Activated T-helper 2 cell treated with anti-CD3 and anti-CD28 coated beads, Interferon-gamma antibody, Interleukin-2, Interleukin-4, amounts not matched to agents 10 μg/mL and 5 μg/mL and 100 μg/mL, durations not matched to agents 14 hours and 24 hours and 36 hours (primary cell): ENCODE measurements at regions not wholly inside any gene's neighbourhood (a gene's known extent, or its start where the extent isn't known, plus 50 kb on each side); places are given as distances from the start of the nearest gene placed in this dataset.

Source experiments
- DNase-seq: peaks from one replicate; pipeline ENCODE4 v3.0.0; 2021; ENCODE audit warnings: low spot score
- H3K27ac Mint-ChIP-seq: one replicate; pipeline ENCODE4 v1.8.0; 2021; ENCODE audit warnings: mixed read lengths
- H3K27me3 Mint-ChIP-seq: one replicate; pipeline ENCODE4 v1.8.0; 2021; ENCODE audit warnings: low read depth, mixed read lengths
- H3K36me3 Mint-ChIP-seq: one replicate; pipeline ENCODE4 v1.8.0; 2021; ENCODE audit warnings: low read depth, mixed read lengths
- H3K4me1 Mint-ChIP-seq: one replicate; pipeline ENCODE4 v1.8.0; 2021; ENCODE audit warnings: low read depth, mixed read lengths
- H3K4me3 Mint-ChIP-seq: one replicate; pipeline ENCODE4 v1.8.0; 2021; ENCODE audit warnings: low read depth, mild to moderate bottlenecking, moderate library complexity, mixed read lengths
- H3K9me3 Mint-ChIP-seq: one replicate; pipeline ENCODE4 v1.8.0; 2021; ENCODE audit warnings: mixed read lengths
- intact Hi-C: fragments of 100-400 bp; cut with micrococcal nuclease; formaldehyde crosslinking; loops from one replicate; pipeline ENCODE4 v1.15.1; 2023

DNA sequence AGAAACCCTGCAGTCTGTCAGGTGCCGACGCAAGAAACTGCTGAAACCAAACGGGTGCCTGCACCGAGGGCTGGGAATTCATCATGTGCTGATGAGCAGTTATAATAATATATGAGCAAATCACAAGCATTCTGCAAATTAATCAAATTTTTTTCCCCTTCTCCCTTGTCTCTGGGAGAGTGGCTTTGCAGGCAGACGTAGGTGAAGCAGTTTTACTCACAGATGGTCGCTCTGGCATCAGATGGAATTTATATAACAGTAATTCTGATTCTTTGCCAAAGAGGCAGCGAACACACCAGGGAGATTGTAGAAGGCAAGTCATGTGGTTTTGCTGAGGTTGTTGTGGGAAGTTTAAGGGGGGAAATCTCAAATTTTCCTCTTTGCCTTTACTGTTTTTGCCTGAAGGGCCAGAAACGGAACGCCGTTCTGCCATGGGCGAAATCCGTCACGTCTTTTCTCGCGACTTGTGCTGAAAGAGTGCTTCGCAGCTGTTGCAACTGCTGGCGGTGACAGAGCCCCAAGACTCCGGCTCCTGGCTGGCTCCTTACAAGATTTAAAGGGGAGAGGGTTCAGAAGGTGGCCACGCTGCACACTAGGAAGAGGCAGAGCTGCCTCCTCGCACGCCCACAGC lies 320.1 kb downstream of the ZNF536 start:
- DNase-seq, result no peak
- intact Hi-C loops, result no loop called here
- peaks cover 42% of the 10 kb centered on the region for H3K27me3 Mint-ChIP-seq
- no peak overlapping the region for H3K27ac Mint-ChIP-seq
- no peaks in the 10 kb centered on the region for H3K4me1 Mint-ChIP-seq
- H3K4me3 Mint-ChIP-seq, result no peak overlapping the region
- H3K9me3 Mint-ChIP-seq, result no peaks in the 10 kb centered on the region
- H3K36me3 Mint-ChIP-seq, result no peaks in the 10 kb centered on the region

DNA sequence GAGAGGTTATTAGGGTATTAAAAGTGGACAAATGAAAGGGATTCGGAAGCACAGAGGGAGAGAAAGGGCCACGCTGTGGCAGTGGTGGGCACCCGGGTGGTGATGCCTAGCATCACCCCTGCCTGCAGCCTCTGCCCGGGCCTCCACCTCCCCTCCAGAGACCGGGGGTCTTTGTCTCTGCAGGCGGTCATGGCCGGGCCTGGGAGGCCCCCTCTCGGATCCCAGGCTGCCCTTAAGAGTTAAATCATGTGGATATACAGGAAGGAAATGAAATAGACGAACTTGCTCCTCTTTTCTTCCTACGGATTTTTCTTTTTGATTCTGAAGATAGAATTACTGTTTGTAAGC lies 319.6 kb downstream of the ZNF536 start:
- no peaks in the 10 kb centered on the region for H3K36me3 Mint-ChIP-seq
- intact Hi-C loops, result no loop called here

DNA sequence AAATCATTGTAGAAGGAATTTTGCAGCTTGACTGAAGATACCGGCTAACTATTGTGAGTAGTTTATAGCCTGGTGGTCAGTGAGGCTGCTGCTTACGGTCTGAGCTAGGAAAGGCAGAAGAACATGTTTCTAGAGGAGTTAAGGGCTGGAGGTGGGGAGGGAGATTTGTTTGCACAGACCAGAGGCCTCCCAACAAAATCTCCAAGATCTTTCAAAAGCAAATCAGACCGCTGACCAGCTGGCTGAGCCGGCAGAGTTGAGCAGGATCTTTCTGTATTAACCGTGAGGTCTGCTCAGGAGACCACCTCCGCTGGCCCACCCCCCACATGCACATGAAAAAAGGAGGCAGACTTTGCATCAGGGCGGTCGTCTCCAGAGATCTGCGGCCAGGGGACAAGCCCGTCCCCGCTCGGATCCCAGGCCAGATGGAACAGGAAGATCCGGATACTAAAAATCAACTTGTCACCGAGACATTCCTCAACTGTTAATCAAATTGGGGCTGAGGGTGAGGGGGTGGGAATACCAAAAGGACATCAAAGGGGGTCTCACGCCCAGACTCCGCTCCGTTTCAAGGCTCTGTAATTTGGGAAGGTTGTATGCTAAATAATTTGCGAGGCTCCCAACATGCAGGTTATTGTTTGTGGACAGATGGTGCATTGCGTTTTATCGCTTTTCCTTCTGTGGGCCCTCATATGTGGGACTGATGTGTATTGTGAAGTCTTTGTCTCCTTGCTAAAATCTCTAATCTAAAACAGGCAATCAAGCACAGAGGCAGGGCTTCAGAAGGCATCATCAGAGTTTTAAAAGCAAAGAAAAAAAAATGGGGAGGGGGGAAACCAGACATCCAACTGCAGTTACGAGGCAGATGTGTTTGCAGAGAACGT lies 319.0 kb downstream of the ZNF536 start:
- Mint-ChIP-seq H3K27ac (no peak overlapping the region), H3K4me1 (no peaks in the 10 kb centered on the region), H3K9me3 (no peaks in the 10 kb centered on the region), H3K27me3 (peaks cover 49% of the 10 kb centered on the region), H3K36me3 (no peaks in the 10 kb centered on the region), H3K4me3 (no peak overlapping the region)
- intact Hi-C loops, result no loop called here
- no peak for DNase-seq

More for the DNA sequence above, 319.6 kb downstream of the ZNF536 start:
- Mint-ChIP-seq H3K9me3 (no peaks in the 10 kb centered on the region), H3K4me1 (no peaks in the 10 kb centered on the region), H3K27ac (no peak overlapping the region), H3K4me3 (no peak overlapping the region), H3K27me3 (peaks cover 45% of the 10 kb centered on the region)
- no peak for DNase-seq

DNA sequence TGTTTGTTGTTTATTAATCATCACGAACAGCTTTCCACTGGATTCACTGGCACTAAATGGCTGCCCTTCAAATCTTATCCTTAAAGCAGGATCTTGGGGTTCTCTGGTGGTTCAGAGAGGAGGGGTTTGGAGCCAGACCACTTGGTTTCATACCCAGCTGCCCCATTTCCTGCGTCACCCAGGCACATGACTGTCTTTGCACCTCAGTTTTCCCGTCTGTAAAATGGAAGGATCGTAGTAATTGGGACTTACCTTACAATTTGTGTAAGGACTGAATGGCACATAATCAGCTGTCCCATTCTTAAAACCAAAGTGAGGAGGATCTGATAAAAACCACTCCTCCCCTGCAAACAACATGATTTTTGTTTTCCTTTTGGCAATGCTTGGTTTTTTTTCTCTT lies 318.3 kb downstream of the ZNF536 start:
- Mint-ChIP-seq H3K4me3 (no peak overlapping the region), H3K4me1 (no peaks in the 10 kb centered on the region), H3K27ac (no peak overlapping the region), H3K27me3 (peaks cover 49% of the 10 kb centered on the region), H3K9me3 (no peaks in the 10 kb centered on the region), H3K36me3 (no peaks in the 10 kb centered on the region)
- DNase-seq, result no peak
- intact Hi-C loops, result no loop called here

DNA sequence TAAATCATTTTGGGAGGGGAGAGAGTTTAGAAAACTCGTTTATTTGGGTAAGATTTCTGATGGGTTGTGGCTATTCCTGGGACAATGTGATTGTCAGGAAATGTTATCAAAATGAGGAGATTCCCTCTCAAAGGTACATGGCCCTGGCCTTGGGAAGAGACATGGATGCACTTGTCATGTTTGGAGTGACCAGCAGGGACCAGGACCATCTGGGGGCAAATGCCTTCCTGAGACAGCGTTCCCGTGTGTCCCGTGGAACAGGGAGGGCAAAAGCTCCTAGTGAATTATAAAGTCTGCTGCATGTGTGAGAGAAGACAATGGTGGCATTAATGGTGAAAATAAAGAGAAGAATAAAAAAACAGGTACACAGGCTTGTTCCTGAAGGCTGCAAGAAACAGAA lies 317.3 kb downstream of the ZNF536 start:
- H3K4me1 Mint-ChIP-seq, result no peaks in the 10 kb centered on the region

DNA sequence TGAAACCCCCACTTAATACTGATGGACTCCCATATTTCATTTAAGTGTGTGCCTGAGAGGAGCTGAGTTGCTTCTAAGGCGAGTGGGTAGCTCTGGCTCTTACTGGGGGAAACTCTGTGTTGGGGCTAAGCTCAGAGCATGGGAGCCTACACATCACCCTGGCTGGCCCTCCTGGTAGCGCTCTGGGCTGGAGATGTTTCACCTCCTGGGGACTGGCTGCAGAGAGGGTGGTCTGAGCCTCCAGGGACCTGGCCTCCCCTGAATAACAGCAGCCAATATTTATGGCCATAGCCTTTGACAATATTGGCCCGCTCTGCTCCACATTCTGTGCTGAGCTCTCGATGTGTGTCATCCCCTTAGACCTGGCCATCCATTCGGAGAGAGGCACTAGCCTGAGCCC lies 316.5 kb downstream of the ZNF536 start:
- intact Hi-C loops, result no loop called here
- H3K27me3 Mint-ChIP-seq, result peaks cover 47% of the 10 kb centered on the region
- H3K4me1 Mint-ChIP-seq, result no peaks in the 10 kb centered on the region
- H3K36me3 Mint-ChIP-seq, result no peaks in the 10 kb centered on the region
- H3K4me3 Mint-ChIP-seq, result no peak overlapping the region
- no peak overlapping the region for H3K27ac Mint-ChIP-seq
- no peak for DNase-seq
- H3K9me3 Mint-ChIP-seq, result no peaks in the 10 kb centered on the region

More for the DNA sequence above, 317.3 kb downstream of the ZNF536 start:
- intact Hi-C loops, result no loop called here
- H3K27me3 Mint-ChIP-seq, result peaks cover 46% of the 10 kb centered on the region
- H3K4me3 Mint-ChIP-seq, result no peak overlapping the region
- H3K9me3 Mint-ChIP-seq, result no peaks in the 10 kb centered on the region
- no peak overlapping the region for H3K27ac Mint-ChIP-seq
- H3K36me3 Mint-ChIP-seq, result no peaks in the 10 kb centered on the region
- DNase-seq, result no peak

DNA sequence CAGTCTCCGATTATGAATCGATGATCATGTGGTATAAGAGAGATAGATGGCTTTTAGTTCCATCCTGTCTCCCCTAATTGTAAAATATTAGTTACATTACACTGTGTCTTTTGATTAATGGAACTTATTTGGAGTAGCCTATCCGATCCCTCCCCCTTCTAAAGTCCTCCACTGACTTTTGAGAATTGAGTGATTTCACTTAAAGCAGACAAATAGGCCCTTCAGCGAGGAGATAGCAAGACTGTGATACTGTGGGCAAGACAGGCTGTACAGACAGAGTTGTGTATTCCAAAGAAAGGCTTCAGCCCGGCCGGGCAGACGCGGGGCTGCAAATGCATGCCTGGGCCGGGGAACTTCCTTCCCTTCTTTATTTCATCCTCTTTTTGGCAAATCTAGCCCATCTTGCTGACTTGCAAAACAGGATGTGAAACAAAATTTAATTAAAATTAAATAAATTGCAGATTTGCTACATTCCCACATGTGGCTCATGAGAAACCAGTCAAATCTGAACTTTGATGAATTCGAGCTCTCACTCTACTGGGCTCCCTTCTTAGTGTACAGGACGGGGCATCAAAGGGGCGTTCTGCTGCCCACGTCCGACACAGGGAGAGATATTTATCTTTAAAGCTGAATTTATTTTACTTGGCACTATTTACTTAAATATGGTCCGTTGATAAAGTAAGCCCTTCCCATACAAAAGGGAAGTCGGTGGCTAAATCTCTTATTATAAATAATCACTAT lies 314.8 kb downstream of the ZNF536 start:
- no peaks in the 10 kb centered on the region for H3K4me1 Mint-ChIP-seq
- no peak for DNase-seq
- no peaks in the 10 kb centered on the region for H3K36me3 Mint-ChIP-seq
- H3K4me3 Mint-ChIP-seq, result no peak overlapping the region
- H3K9me3 Mint-ChIP-seq, result no peaks in the 10 kb centered on the region
- intact Hi-C loops, result no loop called here
- no peak overlapping the region for H3K27ac Mint-ChIP-seq
- H3K27me3 Mint-ChIP-seq, result peaks cover 37% of the 10 kb centered on the region

DNA sequence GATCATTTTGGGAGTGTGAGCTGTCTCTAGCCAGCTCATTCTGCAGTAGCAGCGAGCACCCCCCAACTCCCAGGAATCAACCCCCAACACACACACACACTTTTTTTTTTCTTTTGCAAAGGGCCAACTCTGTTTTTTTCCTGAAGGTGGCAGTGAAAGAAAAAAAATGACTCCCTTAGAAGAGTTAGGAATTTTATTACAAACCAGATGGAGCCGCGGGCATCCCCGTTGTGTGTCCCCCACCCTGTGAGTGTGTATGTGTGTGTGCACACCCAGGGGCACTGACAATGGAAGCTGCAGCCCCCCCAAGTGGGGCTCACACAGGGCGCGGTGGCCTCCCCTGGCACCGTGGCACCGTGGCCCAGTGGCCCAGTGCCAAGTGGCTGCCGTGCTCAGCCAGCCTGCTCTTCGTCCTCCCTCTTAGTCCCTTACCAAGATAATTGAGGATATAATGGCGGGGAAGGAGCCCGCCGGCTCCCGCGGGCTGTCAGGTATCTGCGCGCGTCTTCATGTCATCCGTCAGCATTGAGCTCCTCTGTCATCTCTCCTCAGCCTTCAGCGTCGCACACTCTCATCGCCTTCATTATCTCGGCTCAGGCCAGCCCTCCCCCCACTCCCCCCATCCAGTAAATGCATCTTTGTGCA lies 314.1 kb downstream of the ZNF536 start:
- Mint-ChIP-seq H3K36me3 (no peaks in the 10 kb centered on the region), H3K4me1 (no peaks in the 10 kb centered on the region), H3K27me3 (peaks cover 31% of the 10 kb centered on the region), H3K27ac (no peak overlapping the region), H3K9me3 (no peaks in the 10 kb centered on the region), H3K4me3 (no peak overlapping the region)
- no peak for DNase-seq
- intact Hi-C loops, result no loop called here

DNA sequence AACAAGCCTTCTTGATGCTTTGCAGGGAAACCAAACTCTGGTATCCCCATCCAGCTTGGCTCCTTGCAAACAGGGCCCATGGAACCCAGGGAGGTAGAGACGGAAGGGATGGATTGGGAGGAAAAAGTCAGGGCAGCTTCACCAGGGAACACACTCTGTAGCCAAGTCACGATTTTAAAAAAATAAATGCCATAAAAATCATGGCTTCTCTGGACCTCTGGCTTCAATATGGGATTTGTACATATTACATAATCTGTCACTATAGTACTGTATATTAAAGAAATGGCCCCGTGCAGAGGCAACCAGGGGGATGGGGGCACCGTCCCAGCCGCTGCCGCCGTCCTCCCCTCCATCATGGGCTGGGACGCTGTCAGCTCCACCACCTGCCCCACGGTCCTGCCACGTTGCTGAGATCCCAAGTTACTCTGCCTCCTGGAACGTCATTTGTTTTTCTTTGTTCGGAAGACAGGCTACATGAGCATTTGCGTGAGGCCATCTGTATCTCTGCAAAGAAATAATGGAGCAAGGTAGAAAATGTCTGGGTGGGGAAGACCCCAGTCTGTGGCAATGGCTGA lies 313.3 kb downstream of the ZNF536 start:
- Mint-ChIP-seq H3K4me3 (no peak overlapping the region), H3K4me1 (no peaks in the 10 kb centered on the region), H3K27ac (no peak overlapping the region), H3K36me3 (no peaks in the 10 kb centered on the region), H3K9me3 (no peaks in the 10 kb centered on the region), H3K27me3 (peaks cover 23% of the 10 kb centered on the region)
- no peak for DNase-seq
- intact Hi-C loops, result no loop called here

DNA sequence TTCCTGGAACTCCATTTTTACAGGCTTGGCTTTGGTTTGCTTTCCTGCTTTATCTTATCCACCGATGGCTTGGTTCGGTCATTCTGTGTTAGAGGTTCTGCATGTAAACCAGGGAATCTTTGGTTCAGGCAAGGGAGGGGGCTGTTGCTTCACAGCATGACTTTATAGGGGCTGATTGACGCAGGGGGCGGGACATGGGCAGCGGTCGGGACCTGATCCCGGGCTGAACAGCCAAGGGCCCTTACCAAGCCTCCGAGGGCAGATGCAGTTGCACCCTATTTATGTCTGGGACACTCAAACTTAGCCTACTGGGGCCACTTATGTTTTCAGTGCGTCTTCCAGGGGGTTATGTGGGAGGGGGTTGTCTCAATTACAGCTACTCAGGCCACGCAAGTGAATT lies 312.4 kb downstream of the ZNF536 start:
- DNase-seq, result no peak
- Mint-ChIP-seq H3K4me3 (no peak overlapping the region), H3K9me3 (no peaks in the 10 kb centered on the region), H3K27me3 (peaks cover 18% of the 10 kb centered on the region), H3K4me1 (no peaks in the 10 kb centered on the region), H3K36me3 (no peaks in the 10 kb centered on the region), H3K27ac (no peak overlapping the region)
- intact Hi-C loops, result no loop called here

DNA sequence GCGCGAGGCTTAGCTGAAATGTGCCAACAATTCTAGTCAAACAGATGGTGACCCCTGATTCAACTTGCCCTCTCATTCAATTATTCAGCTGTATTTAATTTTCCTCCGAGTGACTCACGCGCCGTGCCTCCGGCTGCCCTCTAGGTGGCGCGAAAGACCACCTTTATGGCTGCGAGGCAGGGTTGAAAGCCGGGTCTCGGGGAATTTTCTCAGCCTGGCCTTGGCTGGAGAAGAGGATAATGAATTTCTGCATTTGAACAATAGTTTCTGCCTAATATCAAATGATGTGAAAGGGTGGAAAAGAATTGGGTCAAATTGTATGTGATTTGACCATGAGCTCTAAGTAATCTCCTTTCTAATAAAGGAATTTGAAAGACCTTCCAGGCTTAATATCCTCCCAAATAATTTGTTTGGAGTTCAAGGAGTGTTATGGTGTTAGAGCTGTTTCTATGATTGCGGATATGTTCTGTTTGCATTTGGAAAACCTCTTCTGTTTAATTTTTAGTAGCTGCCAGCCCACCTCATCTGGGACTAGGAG lies 310.9 kb downstream of the ZNF536 start:
- intact Hi-C loops, result no loop called here
- peaks cover 12% of the 10 kb centered on the region for H3K27me3 Mint-ChIP-seq
- H3K4me3 Mint-ChIP-seq, result no peak overlapping the region
- H3K9me3 Mint-ChIP-seq, result no peaks in the 10 kb centered on the region
- no peak for DNase-seq
- H3K4me1 Mint-ChIP-seq, result no peaks in the 10 kb centered on the region
- no peaks in the 10 kb centered on the region for H3K36me3 Mint-ChIP-seq
- no peak overlapping the region for H3K27ac Mint-ChIP-seq
